ENCODE measurements at regions not wholly inside any gene's neighbourhood (a gene's known extent, or its start where the extent isn't known, plus 50 kb on each side); places are given as distances from the start of the nearest gene placed in this dataset.

- DNase-seq, result no peak
These were observed 50.9 kb upstream of the UNC5B start for GRCh38 chr10:71161425-71161824.

Measured in NCI-H1694 treated with DMSO at 0.1 percent for 48 hours (cell line).